ENCODE measurements at regions not wholly inside any gene's neighbourhood (a gene's known extent, or its start where the extent isn't known, plus 50 kb on each side); places are given as distances from the start of the nearest gene placed in this dataset.
"Not testable (repeated sequence)": the region's sequence is repeated elsewhere in the genome, so short reads cannot be mapped to it uniquely, and the experiment has no call there.

- TF ChIP-seq BHLHE40 (IDR thresholded peaks at IDR 0.05; ENCODE audit: borderline replicate concordance) (no peak), CTBP1 (IDR thresholded peaks at IDR 0.05; ENCODE audit: borderline replicate concordance) (no peak)
- ChIA-PET CTCF (interaction anchor here (0.6 kb wide), 1 partner anchor 420 kb away, joined by 3 read pairs; no protein-coding TSS in a partner anchor), POLR2A (no interaction called here)
- DNase-seq (ENCODE audit: extremely low spot score), result peak; percentile 10
These were observed 225.4 kb upstream of the PDE3A start for GRCh38 chr12:20142956-20143355.

- TF ChIP-seq SUZ12 (IDR thresholded peaks at IDR 0.05), result no peak
- TF ChIP-seq NFRKB (IDR thresholded peaks at IDR 0.05), result no peak
- TF ChIP-seq SP1 (IDR thresholded peaks at IDR 0.05), result no peak
- TF ChIP-seq ZNF384 (IDR thresholded peaks at IDR 0.05), result no peak
- no peak for TF ChIP-seq CTBP1 (IDR thresholded peaks at IDR 0.05; ENCODE audit: borderline replicate concordance)
- no peak for TF ChIP-seq FOXM1 (IDR thresholded peaks at IDR 0.05; ENCODE audit: borderline replicate concordance)
- no peak for TF ChIP-seq LEF1 (IDR thresholded peaks at IDR 0.05; ENCODE audit: borderline replicate concordance)
- no peak for TF ChIP-seq ELF4 (IDR thresholded peaks at IDR 0.05)
- TF ChIP-seq BHLHE40 (IDR thresholded peaks at IDR 0.05; ENCODE audit: borderline replicate concordance), result no peak
- TF ChIP-seq PKNOX1 (IDR thresholded peaks at IDR 0.05), result no peak
- TF ChIP-seq L3MBTL2 (conservative IDR thresholded peaks at IDR 0.05), result no peak
- no peak for TF ChIP-seq FOXK2 (IDR thresholded peaks at IDR 0.05)
- no peak for TF ChIP-seq FOXA1 (IDR thresholded peaks at IDR 0.05)
- TF ChIP-seq HDGF (IDR thresholded peaks at IDR 0.05; ENCODE audit: borderline replicate concordance), result no peak
- no peak for TF ChIP-seq ARNT (IDR thresholded peaks at IDR 0.05)
- no peak for TF ChIP-seq TARDBP (IDR thresholded peaks at IDR 0.05)
These were observed 224.0 kb upstream of the PDE3A start for GRCh38 chr12:20144341-20144740.

GRCh38 chr12:20148241-20148640 is 220.1 kb upstream of the PDE3A start:
- DNase-seq (ENCODE audit: extremely low spot score), result no peak
- POLR2A ChIA-PET, result no interaction called here
- TF ChIP-seq BHLHE40 (IDR thresholded peaks at IDR 0.05; ENCODE audit: borderline replicate concordance) (no peak), TARDBP (IDR thresholded peaks at IDR 0.05) (no peak), ARNT (IDR thresholded peaks at IDR 0.05) (no peak), FOXM1 (IDR thresholded peaks at IDR 0.05; ENCODE audit: borderline replicate concordance) (no peak), ELF4 (IDR thresholded peaks at IDR 0.05) (no peak), SP1 (IDR thresholded peaks at IDR 0.05) (no peak), FOXA1 (IDR thresholded peaks at IDR 0.05) (no peak), NFRKB (IDR thresholded peaks at IDR 0.05) (no peak), PKNOX1 (IDR thresholded peaks at IDR 0.05) (no peak), HDGF (IDR thresholded peaks at IDR 0.05; ENCODE audit: borderline replicate concordance) (no peak), L3MBTL2 (conservative IDR thresholded peaks at IDR 0.05) (no peak), FOXK2 (IDR thresholded peaks at IDR 0.05) (no peak), LEF1 (IDR thresholded peaks at IDR 0.05; ENCODE audit: borderline replicate concordance) (no peak), ZNF384 (IDR thresholded peaks at IDR 0.05) (no peak), SUZ12 (IDR thresholded peaks at IDR 0.05) (no peak), CTBP1 (IDR thresholded peaks at IDR 0.05; ENCODE audit: borderline replicate concordance) (no peak)
- CTCF ChIA-PET, result no interaction called here

More at GRCh38 chr12:20144341-20144740, 224.0 kb upstream of the PDE3A start:
- CTCF ChIA-PET, result no interaction called here
- DNase-seq (ENCODE audit: extremely low spot score), result no peak
- POLR2A ChIA-PET, result no interaction called here

GRCh38 chr12:20150835-20151422 is 217.4 kb upstream of the PDE3A start:
- no peak for TF ChIP-seq PKNOX1 (IDR thresholded peaks at IDR 0.05)
- TF ChIP-seq L3MBTL2 (conservative IDR thresholded peaks at IDR 0.05), result no peak
- TF ChIP-seq NFRKB (IDR thresholded peaks at IDR 0.05), result no peak
- TF ChIP-seq LEF1 (IDR thresholded peaks at IDR 0.05; ENCODE audit: borderline replicate concordance), result no peak
- no peak for TF ChIP-seq ELF4 (IDR thresholded peaks at IDR 0.05)
- TF ChIP-seq FOXM1 (IDR thresholded peaks at IDR 0.05; ENCODE audit: borderline replicate concordance), result no peak
- TF ChIP-seq FOXK2 (IDR thresholded peaks at IDR 0.05), result no peak
- no peak for TF ChIP-seq ARNT (IDR thresholded peaks at IDR 0.05)
- no peak for TF ChIP-seq ZNF384 (IDR thresholded peaks at IDR 0.05)
- TF ChIP-seq SUZ12 (IDR thresholded peaks at IDR 0.05), result no peak
- no peak for TF ChIP-seq CTBP1 (IDR thresholded peaks at IDR 0.05; ENCODE audit: borderline replicate concordance)
- TF ChIP-seq TARDBP (IDR thresholded peaks at IDR 0.05), result no peak
- no peak for TF ChIP-seq SP1 (IDR thresholded peaks at IDR 0.05)
- ChIA-PET POLR2A (no interaction called here), CTCF (interaction anchor here (0.5 kb wide), 1 partner anchor 12 kb away, joined by 3 read pairs; no protein-coding TSS in a partner anchor)
- no peak for DNase-seq (ENCODE audit: extremely low spot score)

GRCh38 chr12:20154052-20154451 is 214.3 kb upstream of the PDE3A start:
- no peak for DNase-seq (ENCODE audit: extremely low spot score)
- CTCF ChIA-PET, result no interaction called here
- TF ChIP-seq ZNF384 (IDR thresholded peaks at IDR 0.05), result no peak
- POLR2A ChIA-PET, result no interaction called here

- TF ChIP-seq NFRKB (IDR thresholded peaks at IDR 0.05), result no peak
- TF ChIP-seq BHLHE40 (IDR thresholded peaks at IDR 0.05; ENCODE audit: borderline replicate concordance), result no peak
- TF ChIP-seq ZNF384 (IDR thresholded peaks at IDR 0.05), result no peak
- TF ChIP-seq FOXK2 (IDR thresholded peaks at IDR 0.05), result no peak
- TF ChIP-seq ARNT (IDR thresholded peaks at IDR 0.05), result no peak
- no peak for TF ChIP-seq PKNOX1 (IDR thresholded peaks at IDR 0.05)
- POLR2A ChIA-PET, result no interaction called here
- CTCF ChIA-PET, result no interaction called here
- DNase-seq (ENCODE audit: extremely low spot score), result no peak
These were observed 213.0 kb upstream of the PDE3A start for GRCh38 chr12:20155374-20155773.

- DNase-seq (ENCODE audit: extremely low spot score); POLR2A ChIA-PET; CTCF ChIA-PET: not testable (repeated sequence)
These were observed 207.4 kb upstream of the PDE3A start for GRCh38 chr12:20160899-20161298.

All from HEK293T (cell line).